MM.1S (cell line): ENCODE measurements at regions not wholly inside any gene's neighbourhood (a gene's known extent, or its start where the extent isn't known, plus 50 kb on each side); places are given as distances from the start of the nearest gene placed in this dataset.

ENCODE experiments used
- DNase-seq: peaks from one replicate; pipeline ENCODE4 v3.0.0-alpha.2; 2015
- H2AFZ ChIP-seq: fragments of 300-600 bp; sonication (generic); 2 replicates; pipeline ENCODE4 v1.6.0; 2016; ENCODE audit warnings: antibody characterized with exemption, low read length
- H3F3A ChIP-seq: fragments of 300-600 bp; sonication (generic); 2 replicates; pipeline ENCODE4 v1.6.1; 2016; ENCODE audit warnings: mild to moderate bottlenecking, antibody characterized with exemption, low read length, moderate library complexity, mixed read lengths; ENCODE audit not compliant: insufficient read depth
- H3K27ac ChIP-seq: fragments of 300-600 bp; sonication (generic); 2 replicates; pipeline ENCODE4 v1.5.1; 2016; ENCODE audit warnings: mild to moderate bottlenecking, low read length
- H3K27me3 ChIP-seq: fragments of 300-600 bp; sonication (generic); replicated peaks from 2 replicates; pipeline ENCODE4 v1.6.0; 2016; ENCODE audit warnings: low read length; ENCODE audit not compliant: insufficient read depth
- H3K36me3 ChIP-seq: fragments of 300-600 bp; sonication (generic); replicated peaks from 2 replicates; pipeline ENCODE4 v1.6.1; 2016; ENCODE audit warnings: mild to moderate bottlenecking, low read length, mixed read lengths; ENCODE audit not compliant: insufficient read depth
- H3K4me1 ChIP-seq: fragments of 300-600 bp; sonication (generic); 2 replicates; pipeline ENCODE4 v1.6.1; 2016; ENCODE audit warnings: low read length, mixed read lengths
- H3K4me2 ChIP-seq: fragments of 300-600 bp; sonication (generic); 2 replicates; pipeline ENCODE4 v1.6.0; 2016; ENCODE audit warnings: low read depth, low read length
- H3K4me3 ChIP-seq: fragments of 300-600 bp; sonication (generic); 2 replicates; pipeline ENCODE4 v1.5.1; 2016; ENCODE audit warnings: low read length, mixed read lengths
- H3K79me2 ChIP-seq: fragments of 300-600 bp; sonication (generic); 2 replicates; pipeline ENCODE4 v1.6.1; 2016; ENCODE audit warnings: mixed run types, low read length, mixed read lengths
- H3K9ac ChIP-seq: fragments of 300-600 bp; sonication (generic); 2 replicates; pipeline ENCODE4 v1.6.1; 2016; ENCODE audit warnings: low read length, mixed read lengths
- H3K9me2 ChIP-seq: fragments of 300-600 bp; sonication (generic); replicated peaks from 2 replicates; pipeline ENCODE4 v1.6.1; 2016; ENCODE audit warnings: mild to moderate bottlenecking, low read length, mixed read lengths; ENCODE audit not compliant: insufficient read depth
- H3K9me3 ChIP-seq: fragments of 300-600 bp; sonication (generic); replicated peaks from 2 replicates; pipeline ENCODE4 v1.6.1; 2016; ENCODE audit warnings: mild to moderate bottlenecking, low read length, mixed read lengths; ENCODE audit not compliant: insufficient read depth
- H4K20me1 ChIP-seq: fragments of 300-600 bp; sonication (generic); 2 replicates; pipeline ENCODE4 v1.6.1; 2016; ENCODE audit warnings: mild to moderate bottlenecking, low read length, moderate library complexity, mixed read lengths; ENCODE audit not compliant: insufficient read depth
- EZH2 ChIP-seq: fragments of 300-600 bp; sonication (generic); optimal IDR thresholded peaks from 2 replicates; pipeline ENCODE3; 2017; ENCODE audit warnings: low read depth, mild to moderate bottlenecking, antibody characterized with exemption, low read length, mixed read lengths
- EZH2phosphoT487 ChIP-seq: fragments of 300-600 bp; sonication (generic); IDR thresholded peaks from 2 replicates; pipeline ENCODE4 v1.6.1; 2018; ENCODE audit warnings: antibody characterized with exemption, low read length
- TF ChIP-seq, protein P1 (sequence below): fragments of 300-600 bp; sonication (generic); IDR thresholded peaks from 2 replicates; pipeline ENCODE4 v1.5.1; 2016; ENCODE audit warnings: antibody characterized with exemption, low read length, mixed read lengths

DNA sequence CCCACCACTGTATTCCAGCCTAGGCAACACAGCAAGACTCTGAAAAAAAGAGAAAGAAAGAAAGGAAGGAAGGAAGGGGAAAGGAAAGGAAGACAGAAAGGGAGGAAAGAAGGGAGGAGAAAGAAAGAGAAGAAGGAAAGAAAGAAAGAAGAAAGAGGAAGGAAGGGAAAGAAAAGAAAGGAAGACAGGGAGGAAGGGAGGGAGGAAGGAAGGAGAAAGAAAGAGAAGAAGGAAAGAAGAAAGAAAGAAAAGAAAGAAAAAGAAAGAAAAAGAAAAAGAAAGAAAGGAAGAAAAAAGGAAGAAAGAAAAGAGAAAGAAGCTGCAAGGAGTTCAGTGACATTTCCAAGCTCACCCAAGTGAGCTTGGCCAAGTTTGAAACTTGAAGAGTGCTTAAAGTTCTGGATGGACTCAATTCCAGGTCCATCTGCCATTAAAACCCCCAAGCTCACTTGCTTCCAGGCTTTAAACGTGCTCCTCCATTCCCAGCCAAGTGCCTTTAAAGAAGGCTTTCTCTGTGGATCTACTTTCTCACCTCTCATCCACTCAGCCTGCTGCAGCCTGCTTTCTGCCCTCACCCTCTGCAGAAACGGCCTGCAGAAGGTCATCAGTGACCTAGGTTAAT is 101.5 kb downstream of the VCPKMT start:
- Histone ChIP-seq H3K4me1 (peaks cover 2% of the 10 kb centered on the region), H3K27me3 (no peaks in the 10 kb centered on the region), H4K20me1 (no peaks in the 10 kb centered on the region), H3K9ac (no peak overlapping the region), H3K4me2 (no peak overlapping the region), H3K9me2 (no peaks in the 10 kb centered on the region), H3K79me2 (no peaks in the 10 kb centered on the region), H3K27ac (no peak overlapping the region), H3F3A (no peaks in the 10 kb centered on the region), H3K36me3 (no peaks in the 10 kb centered on the region), H2AFZ (no peak overlapping the region), H3K4me3 (no peak overlapping the region), H3K9me3 (no peaks in the 10 kb centered on the region)
- no peak for TF ChIP-seq EZH2phosphoT487
- TF ChIP-seq EZH2: no peak
- TF ChIP-seq, protein P1, sequence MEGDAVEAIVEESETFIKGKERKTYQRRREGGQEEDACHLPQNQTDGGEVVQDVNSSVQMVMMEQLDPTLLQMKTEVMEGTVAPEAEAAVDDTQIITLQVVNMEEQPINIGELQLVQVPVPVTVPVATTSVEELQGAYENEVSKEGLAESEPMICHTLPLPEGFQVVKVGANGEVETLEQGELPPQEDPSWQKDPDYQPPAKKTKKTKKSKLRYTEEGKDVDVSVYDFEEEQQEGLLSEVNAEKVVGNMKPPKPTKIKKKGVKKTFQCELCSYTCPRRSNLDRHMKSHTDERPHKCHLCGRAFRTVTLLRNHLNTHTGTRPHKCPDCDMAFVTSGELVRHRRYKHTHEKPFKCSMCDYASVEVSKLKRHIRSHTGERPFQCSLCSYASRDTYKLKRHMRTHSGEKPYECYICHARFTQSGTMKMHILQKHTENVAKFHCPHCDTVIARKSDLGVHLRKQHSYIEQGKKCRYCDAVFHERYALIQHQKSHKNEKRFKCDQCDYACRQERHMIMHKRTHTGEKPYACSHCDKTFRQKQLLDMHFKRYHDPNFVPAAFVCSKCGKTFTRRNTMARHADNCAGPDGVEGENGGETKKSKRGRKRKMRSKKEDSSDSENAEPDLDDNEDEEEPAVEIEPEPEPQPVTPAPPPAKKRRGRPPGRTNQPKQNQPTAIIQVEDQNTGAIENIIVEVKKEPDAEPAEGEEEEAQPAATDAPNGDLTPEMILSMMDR: no peak
- no peak for DNase-seq

DNA sequence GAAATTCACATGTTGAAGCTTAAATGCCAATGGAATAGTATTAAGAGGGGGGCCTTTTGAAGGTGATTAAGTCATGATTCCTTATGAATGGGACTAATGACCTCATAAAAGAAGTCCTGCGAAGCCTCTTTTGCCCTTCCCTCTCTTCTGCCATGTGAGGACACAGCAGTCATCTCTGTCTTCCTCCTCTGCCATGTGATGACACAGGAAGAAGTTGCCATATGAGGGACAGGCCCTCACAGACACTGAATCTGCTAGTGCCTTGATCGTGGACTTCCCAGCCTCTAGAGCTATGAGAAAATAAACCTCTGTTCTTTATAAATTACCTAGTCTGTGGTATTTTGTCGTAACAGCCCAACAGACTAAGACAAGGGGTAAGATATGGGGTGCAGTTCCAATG is 100.7 kb downstream of the VCPKMT start:
- Histone ChIP-seq H3F3A (peaks cover 5% of the 10 kb centered on the region), H3K9ac (no peak overlapping the region), H3K4me2 (no peak overlapping the region), H4K20me1 (no peaks in the 10 kb centered on the region), H3K36me3 (no peaks in the 10 kb centered on the region), H3K4me3 (no peak overlapping the region), H3K9me2 (no peaks in the 10 kb centered on the region), H2AFZ (no peak overlapping the region), H3K79me2 (no peaks in the 10 kb centered on the region), H3K27me3 (no peaks in the 10 kb centered on the region), H3K27ac (no peak overlapping the region), H3K9me3 (no peaks in the 10 kb centered on the region), H3K4me1 (peaks cover 10% of the 10 kb centered on the region)
- TF ChIP-seq EZH2phosphoT487: no peak
- TF ChIP-seq, protein P1: no peak
- TF ChIP-seq EZH2: no peak
- DNase-seq: no peak

DNA sequence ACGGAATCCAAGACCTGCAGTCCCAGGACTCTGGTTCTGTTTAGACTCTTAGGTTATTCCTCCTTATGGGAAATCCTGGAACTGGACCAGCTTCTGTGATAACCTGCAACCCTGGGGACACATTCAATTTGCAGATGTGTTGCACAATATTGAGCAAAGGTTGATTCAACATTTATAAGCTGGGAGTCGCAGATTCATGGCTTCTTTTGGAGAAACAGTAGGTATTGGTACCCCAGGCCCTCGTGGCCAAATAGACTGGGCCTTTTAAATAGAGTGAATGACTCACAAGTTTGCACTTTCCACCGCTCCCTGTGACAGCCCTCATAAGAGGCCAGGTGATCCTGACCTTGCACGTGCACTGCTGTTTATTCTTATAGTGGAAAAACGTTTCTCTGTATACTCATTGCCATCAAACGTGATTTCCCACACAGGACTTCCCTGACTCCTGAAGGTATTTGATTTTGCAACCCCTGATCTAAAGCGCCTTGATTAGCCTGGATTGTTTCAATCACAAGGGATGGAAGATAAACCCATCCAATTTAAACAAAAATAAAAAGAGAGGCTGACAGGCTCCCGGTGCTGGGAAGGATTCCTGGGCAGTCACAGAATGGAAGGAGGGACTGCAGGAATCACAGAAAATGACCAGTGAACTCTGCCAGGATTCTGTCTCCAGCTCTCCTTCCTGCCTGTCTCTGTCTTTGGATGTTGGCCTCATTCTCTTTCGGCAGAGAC is 98.0 kb downstream of the VCPKMT start:
- TF ChIP-seq EZH2phosphoT487: no peak
- TF ChIP-seq, protein P1: no peak
- no peak for TF ChIP-seq EZH2
- no peaks in the 10 kb centered on the region for H3K9me2 ChIP-seq
- H3K4me1 ChIP-seq: peaks cover 23% of the 10 kb centered on the region
- H2AFZ ChIP-seq: no peak overlapping the region
- H3K9ac ChIP-seq: no peak overlapping the region
- H3K9me3 ChIP-seq: no peaks in the 10 kb centered on the region
- no peak for DNase-seq
- H3K27me3 ChIP-seq: no peaks in the 10 kb centered on the region
- H3K27ac ChIP-seq: no peak overlapping the region
- no peak overlapping the region for H3K4me2 ChIP-seq
- no peaks in the 10 kb centered on the region for H3K36me3 ChIP-seq
- no peak overlapping the region for H3K4me3 ChIP-seq
- H4K20me1 ChIP-seq: no peaks in the 10 kb centered on the region
- no peaks in the 10 kb centered on the region for H3K79me2 ChIP-seq
- H3F3A ChIP-seq: peaks cover 15% of the 10 kb centered on the region
